ENCODE measurements at regions not wholly inside any gene's neighbourhood (a gene's known extent, or its start where the extent isn't known, plus 50 kb on each side); places are given as distances from the start of the nearest gene placed in this dataset.

GRCh38 chr3:59304296-59304695 is 254.5 kb upstream of the CFAP20DC start:
- H3K9me3 ChIP-seq (ENCODE audit: severe bottlenecking) = no peaks in the 10 kb centered on the region
- no peaks in the 10 kb centered on the region for H3K27me3 ChIP-seq (ENCODE audit: insufficient read depth, low read depth, severe bottlenecking)
- H3K27ac ChIP-seq = no peak overlapping the region
- TF ChIP-seq CTCF (IDR thresholded peaks at IDR 0.05; ENCODE audit: low read depth, low read length) = no peak
- no peak for DNase-seq
- no peaks in the 10 kb centered on the region for H3K36me3 ChIP-seq
- no peak overlapping the region for H3K4me3 ChIP-seq (ENCODE audit: low read depth, low read length)

GRCh38 chr3:59303452-59303851 is 253.6 kb upstream of the CFAP20DC start:
- no peak for TF ChIP-seq CTCF (IDR thresholded peaks at IDR 0.05; ENCODE audit: low read depth, low read length)
- H3K27ac ChIP-seq = no peak overlapping the region
- DNase-seq = no peak

GRCh38 chr3:59302442-59302841 is 252.6 kb upstream of the CFAP20DC start:
- TF ChIP-seq CTCF (IDR thresholded peaks at IDR 0.05; ENCODE audit: low read depth, low read length) = no peak
- no peak for DNase-seq
- Histone ChIP-seq H3K9me3 (ENCODE audit: severe bottlenecking) (no peaks in the 10 kb centered on the region), H3K27me3 (ENCODE audit: insufficient read depth, low read depth, severe bottlenecking) (no peaks in the 10 kb centered on the region), H3K36me3 (no peaks in the 10 kb centered on the region), H3K4me3 (ENCODE audit: low read depth, low read length) (no peak overlapping the region), H3K27ac (no peak overlapping the region)

More at GRCh38 chr3:59303452-59303851, 253.6 kb upstream of the CFAP20DC start:
- Histone ChIP-seq H3K36me3 (no peaks in the 10 kb centered on the region), H3K4me3 (ENCODE audit: low read depth, low read length) (no peak overlapping the region), H3K27me3 (ENCODE audit: insufficient read depth, low read depth, severe bottlenecking) (no peaks in the 10 kb centered on the region), H3K9me3 (ENCODE audit: severe bottlenecking) (no peaks in the 10 kb centered on the region)

- Histone ChIP-seq H3K27ac (no peak overlapping the region), H3K4me3 (ENCODE audit: low read depth, low read length) (no peak overlapping the region), H3K9me3 (ENCODE audit: severe bottlenecking) (no peaks in the 10 kb centered on the region), H3K27me3 (ENCODE audit: insufficient read depth, low read depth, severe bottlenecking) (no peaks in the 10 kb centered on the region), H3K36me3 (no peaks in the 10 kb centered on the region)
- no peak for TF ChIP-seq CTCF (IDR thresholded peaks at IDR 0.05; ENCODE audit: low read depth, low read length)
- no peak for DNase-seq
Observed at GRCh38 chr3:59300733-59301132, 250.9 kb upstream of the CFAP20DC start.

- Histone ChIP-seq H3K36me3 (no peaks in the 10 kb centered on the region), H3K27ac (no peak overlapping the region), H3K4me3 (ENCODE audit: low read depth, low read length) (no peak overlapping the region), H3K27me3 (ENCODE audit: insufficient read depth, low read depth, severe bottlenecking) (no peaks in the 10 kb centered on the region), H3K9me3 (ENCODE audit: severe bottlenecking) (peaks cover 5% of the 10 kb centered on the region)
- no peak for TF ChIP-seq CTCF (IDR thresholded peaks at IDR 0.05; ENCODE audit: low read depth, low read length)
- DNase-seq = no peak
Observed at GRCh38 chr3:59299561-59299960, 249.7 kb upstream of the CFAP20DC start.

GRCh38 chr3:59290358-59290757 is 240.5 kb upstream of the CFAP20DC start:
- Histone ChIP-seq H3K27ac (no peak overlapping the region), H3K4me3 (ENCODE audit: low read depth, low read length) (no peak overlapping the region), H3K9me3 (ENCODE audit: severe bottlenecking) (peaks cover 1% of the 10 kb centered on the region), H3K27me3 (ENCODE audit: insufficient read depth, low read depth, severe bottlenecking) (no peaks in the 10 kb centered on the region), H3K36me3 (no peaks in the 10 kb centered on the region)
- DNase-seq = no peak
- no peak for TF ChIP-seq CTCF (IDR thresholded peaks at IDR 0.05; ENCODE audit: low read depth, low read length)

Data from WERI-Rb-1 (cell line).